RWPE1 (cell line): ENCODE measurements at regions not wholly inside any gene's neighbourhood (a gene's known extent, or its start where the extent isn't known, plus 50 kb on each side); places are given as distances from the start of the nearest gene placed in this dataset.

ENCODE experiments used
- CTCF ChIA-PET: fragments of 350-600 bp; sonication (Branson Sonifier 250); formaldehyde crosslinking; extraction: SDS; loops from one replicate; lab custom pipeline; 2021; lab: Yijun Ruan, JAX
- POLR2A ChIA-PET: fragments of 400-600 bp; formaldehyde crosslinking; extraction: SDS; loops from one replicate; lab custom pipeline; 2020; ENCODE audit warnings: antibody characterized with exemption; ENCODE audit not compliant: low non-redundant PET; lab: Yijun Ruan, JAX
- DNase-seq: peaks from one replicate; pipeline ENCODE4 v3.0.0; 2012; ENCODE audit warnings: low spot score
- H3K27ac ChIP-seq: fragments of 450-650 bp; 2 replicates; pipeline ENCODE4 v1.5.1; 2017
- CTCF ChIP-seq: fragments of 450-650 bp; conservative IDR thresholded peaks from 2 replicates; pipeline ENCODE4 v1.5.1; 2017; ENCODE audit warnings: low read depth, mild to moderate bottlenecking

- no peak overlapping the region for H3K27ac ChIP-seq
- POLR2A ChIA-PET: no interaction called here
- CTCF ChIA-PET: no interaction called here
Observed at GRCh38 chr7:155217634-155218033, 80.0 kb upstream of the INSIG1 start.

DNA sequence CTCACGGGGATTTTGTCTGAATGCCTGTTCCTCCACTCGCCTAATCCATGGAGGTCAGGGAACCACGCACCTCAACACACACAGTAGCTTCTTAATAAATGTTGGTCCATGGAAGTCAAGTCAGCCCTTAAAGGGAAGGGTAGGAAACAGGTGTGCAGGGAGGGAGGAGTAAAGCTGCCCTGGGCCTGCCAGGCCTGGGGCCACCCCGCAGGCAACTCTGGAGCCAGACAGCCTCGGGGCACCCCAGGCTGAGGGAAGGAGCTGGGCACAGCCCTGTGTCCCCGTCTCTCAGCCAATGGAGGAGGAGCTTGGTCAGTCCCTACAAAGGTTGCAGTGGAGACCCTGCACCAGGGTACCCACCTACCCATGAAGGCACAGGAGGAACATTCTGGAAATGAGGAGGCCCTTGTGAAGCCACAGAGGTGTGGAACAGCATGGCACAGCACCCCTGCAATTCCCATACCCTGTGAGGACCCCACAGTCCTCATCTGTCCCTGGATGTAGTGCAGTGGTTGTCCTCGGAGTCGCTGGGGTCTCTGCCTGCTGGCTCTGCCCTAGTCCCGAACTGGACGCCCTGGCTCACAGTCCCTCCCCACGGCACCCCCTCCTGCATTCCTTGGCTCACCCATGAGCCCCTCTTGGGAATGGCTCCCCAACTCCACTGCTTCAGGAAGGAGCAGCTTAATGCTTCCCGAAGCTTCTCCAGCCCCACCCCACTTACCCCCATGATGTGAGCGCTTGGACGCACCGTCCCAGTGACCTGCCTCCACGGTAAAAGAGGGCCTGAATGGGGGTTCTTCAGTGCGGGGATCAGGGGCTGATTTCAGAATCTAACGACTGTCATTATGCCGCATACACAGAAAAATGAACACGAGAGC, 79.2 kb upstream of the INSIG1 start:
- TF ChIP-seq CTCF: no peak
- ChIA-PET CTCF (interaction anchor here (0.6 kb wide), 3 partner anchors 138 to 270 kb away, joined by 3 to 5 read pairs (median 5); no protein-coding TSS in a partner anchor), POLR2A (no interaction called here)
- no peak overlapping the region for H3K27ac ChIP-seq
- DNase-seq: no peak

More at GRCh38 chr7:155217634-155218033, 80.0 kb upstream of the INSIG1 start:
- TF ChIP-seq CTCF: no peak
- DNase-seq: no peak

GRCh38 chr7:155219154-155219531, 78.5 kb upstream of the INSIG1 start:
- CTCF ChIA-PET: no interaction called here

GRCh38 chr7:155219947-155220769, 77.5 kb upstream of the INSIG1 start:
- CTCF ChIA-PET: interaction anchor here (0.6 kb wide), 1 partner anchor 51 kb away, joined by 3 read pairs; no protein-coding TSS in a partner anchor
- H3K27ac ChIP-seq: no peak overlapping the region
- DNase-seq: no peak
- POLR2A ChIA-PET: no interaction called here
- TF ChIP-seq CTCF: no peak

More at GRCh38 chr7:155219154-155219531, 78.5 kb upstream of the INSIG1 start:
- DNase-seq: no peak
- no peak for TF ChIP-seq CTCF
- H3K27ac ChIP-seq: no peak overlapping the region
- POLR2A ChIA-PET: no interaction called here

DNA sequence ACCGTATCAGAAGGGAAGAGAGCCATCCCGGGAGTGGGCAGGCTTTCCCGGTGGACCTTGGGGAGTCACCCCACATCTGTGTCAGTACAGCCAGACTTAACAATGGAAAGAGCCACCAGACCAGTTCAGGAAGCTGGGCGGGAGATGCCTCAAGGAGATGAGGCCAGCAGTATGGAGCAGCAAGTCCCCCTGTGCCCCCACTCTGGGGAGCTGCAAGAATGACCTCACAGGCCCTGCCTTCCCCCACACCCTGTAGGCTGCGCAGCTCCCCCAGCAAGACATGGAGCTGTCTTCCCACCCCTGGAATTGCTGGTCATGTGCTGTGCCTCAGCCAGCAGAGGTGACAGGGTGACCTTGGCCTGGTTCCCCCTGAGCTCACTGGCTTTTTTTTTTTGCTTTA, 76.8 kb upstream of the INSIG1 start:
- TF ChIP-seq CTCF: no peak
- ChIA-PET CTCF (no interaction called here), POLR2A (no interaction called here)
- DNase-seq: no peak
- no peak overlapping the region for H3K27ac ChIP-seq

DNA sequence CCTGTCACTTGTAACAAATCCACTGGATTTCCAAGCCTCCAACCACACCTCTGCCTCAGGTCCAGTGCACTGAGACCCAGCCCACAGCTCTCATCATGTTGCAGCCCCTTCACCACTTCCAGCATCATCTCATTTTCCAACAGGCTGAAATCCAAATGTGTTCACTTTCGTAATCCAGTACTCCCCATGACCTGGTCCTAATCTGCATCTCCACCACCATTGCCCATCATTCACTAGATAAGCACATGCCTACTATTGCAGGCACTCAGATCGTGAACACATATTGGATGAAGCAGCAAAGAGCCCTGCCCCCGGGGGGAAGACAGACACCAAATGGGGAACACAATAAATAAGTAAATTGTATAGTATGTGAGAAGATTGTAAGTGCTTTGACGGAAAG, 76.1 kb upstream of the INSIG1 start:
- CTCF ChIA-PET: no interaction called here

More for the DNA sequence above, 76.1 kb upstream of the INSIG1 start:
- H3K27ac ChIP-seq: no peak overlapping the region
- POLR2A ChIA-PET: no interaction called here
- DNase-seq: no peak
- TF ChIP-seq CTCF: no peak
